ENCODE measurements at regions not wholly inside any gene's neighbourhood (a gene's known extent, or its start where the extent isn't known, plus 50 kb on each side); places are given as distances from the start of the nearest gene placed in this dataset.
"Not testable (repeated sequence)": the region's sequence is repeated elsewhere in the genome, so short reads cannot be mapped to it uniquely, and the experiment has no call there.

DNA sequence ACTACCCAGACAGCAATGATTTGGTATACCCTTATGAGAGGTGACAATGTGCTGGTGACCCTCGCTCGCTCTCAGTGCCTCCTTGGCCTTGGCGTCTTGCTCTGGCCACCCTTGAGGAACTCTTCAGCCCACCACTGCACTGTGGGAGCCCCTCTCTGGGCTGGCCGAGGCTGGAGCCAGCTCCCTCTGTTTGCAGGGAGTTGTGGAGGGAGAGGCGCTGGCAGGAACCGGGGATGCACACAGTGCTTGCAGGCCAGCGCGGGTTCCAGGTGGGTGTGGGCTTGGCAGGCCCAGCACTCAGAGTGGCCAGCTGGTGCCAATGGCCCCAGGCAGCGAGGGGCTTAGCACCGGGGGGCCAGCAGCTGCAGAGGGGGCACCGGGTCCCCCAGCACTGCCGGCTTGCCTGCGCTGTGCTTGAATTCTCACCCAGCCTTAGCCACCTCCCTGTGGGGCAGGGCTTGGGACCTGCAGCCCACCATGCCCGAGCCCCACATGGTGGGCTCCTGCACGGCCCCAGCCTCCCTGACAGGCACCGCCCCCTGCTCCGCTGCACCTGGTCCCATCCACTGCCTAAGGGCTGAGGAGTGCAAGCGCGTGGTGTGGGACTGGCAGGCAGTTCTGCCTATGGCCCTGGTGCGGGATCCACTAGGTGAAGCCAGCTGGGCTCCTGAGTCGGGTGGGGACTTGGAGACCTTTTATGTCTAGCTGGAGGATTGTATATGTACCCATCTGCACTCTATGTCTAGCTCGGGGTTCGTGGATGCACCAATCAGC, 857.0 kb upstream of the IGFBP7 start:
- no peaks in the 10 kb centered on the region for H3K27me3 Mint-ChIP-seq
- POLR2A ChIA-PET, result no interaction called here
- no peaks in the 10 kb centered on the region for H3K36me3 Mint-ChIP-seq
- H3K9me3 Mint-ChIP-seq, result peaks cover 5% of the 10 kb centered on the region
- H3K27ac Mint-ChIP-seq, result no peak overlapping the region
- no peak overlapping the region for H3K4me3 Mint-ChIP-seq
- no peaks in the 10 kb centered on the region for H3K4me1 Mint-ChIP-seq
- no peak for DNase-seq
- ATAC-seq (ENCODE audit: low read depth), result no peak

DNA sequence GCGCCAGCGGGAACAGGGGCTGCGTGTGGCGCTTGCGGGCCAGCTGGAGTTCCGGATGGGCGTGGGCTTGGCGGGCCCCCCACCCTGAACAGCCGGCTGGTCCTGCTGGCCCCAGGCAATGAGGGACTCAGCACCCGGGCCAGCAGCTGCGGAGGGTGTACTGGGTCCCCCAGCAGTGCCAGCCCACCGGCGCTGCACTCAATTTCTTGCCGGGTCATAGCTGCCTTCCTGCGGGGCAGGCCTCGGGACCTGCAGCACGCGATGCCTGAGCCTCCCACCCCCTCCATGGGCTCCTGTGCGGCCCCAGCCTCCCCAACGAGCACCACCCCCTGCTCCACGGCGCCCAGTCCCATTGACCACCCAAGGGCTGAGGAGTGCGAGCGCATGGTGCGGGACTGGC, 855.2 kb upstream of the IGFBP7 start:
- H3K9me3 Mint-ChIP-seq; H3K4me3 Mint-ChIP-seq; H3K27ac Mint-ChIP-seq; H3K36me3 Mint-ChIP-seq; H3K27me3 Mint-ChIP-seq; DNase-seq; ATAC-seq (ENCODE audit: low read depth); H3K4me1 Mint-ChIP-seq; POLR2A ChIA-PET: not testable (repeated sequence)

- Mint-ChIP-seq H3K36me3 (no peaks in the 10 kb centered on the region), H3K9me3 (peaks cover 2% of the 10 kb centered on the region), H3K27me3 (no peaks in the 10 kb centered on the region), H3K4me1 (no peaks in the 10 kb centered on the region), H3K27ac (no peak overlapping the region), H3K4me3 (no peak overlapping the region)
- POLR2A ChIA-PET, result no interaction called here
- DNase-seq, result no peak
- no peak for ATAC-seq (ENCODE audit: low read depth)
These were observed 835.1 kb upstream of the IGFBP7 start for GRCh38 chr4:57945298-57945697.

DNA sequence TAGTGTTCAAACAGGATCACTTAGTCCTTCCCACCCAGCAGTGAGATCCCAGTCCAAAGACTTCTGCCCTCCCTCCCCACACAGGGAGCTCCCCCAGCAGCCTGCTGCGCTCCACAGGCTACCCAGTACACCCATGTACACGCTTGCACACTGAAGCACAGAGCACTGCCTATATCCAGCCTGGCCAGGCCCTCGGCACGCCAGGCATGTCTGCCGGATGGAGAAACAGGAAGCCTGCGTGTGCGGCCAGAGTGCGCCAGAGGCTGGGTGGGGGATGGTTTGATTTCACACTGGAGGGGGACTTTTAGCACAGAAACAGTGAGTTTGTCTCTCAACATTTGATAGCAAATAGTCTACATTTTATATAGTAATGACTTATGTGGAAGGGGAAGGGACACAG, 833.5 kb upstream of the IGFBP7 start:
- no peaks in the 10 kb centered on the region for H3K36me3 Mint-ChIP-seq
- no peak overlapping the region for H3K4me3 Mint-ChIP-seq
- ATAC-seq (ENCODE audit: low read depth), result no peak
- no peak for DNase-seq
- H3K4me1 Mint-ChIP-seq, result no peaks in the 10 kb centered on the region
- no peaks in the 10 kb centered on the region for H3K27me3 Mint-ChIP-seq
- H3K27ac Mint-ChIP-seq, result no peak overlapping the region
- POLR2A ChIA-PET, result no interaction called here
- H3K9me3 Mint-ChIP-seq, result peaks cover 2% of the 10 kb centered on the region

DNA sequence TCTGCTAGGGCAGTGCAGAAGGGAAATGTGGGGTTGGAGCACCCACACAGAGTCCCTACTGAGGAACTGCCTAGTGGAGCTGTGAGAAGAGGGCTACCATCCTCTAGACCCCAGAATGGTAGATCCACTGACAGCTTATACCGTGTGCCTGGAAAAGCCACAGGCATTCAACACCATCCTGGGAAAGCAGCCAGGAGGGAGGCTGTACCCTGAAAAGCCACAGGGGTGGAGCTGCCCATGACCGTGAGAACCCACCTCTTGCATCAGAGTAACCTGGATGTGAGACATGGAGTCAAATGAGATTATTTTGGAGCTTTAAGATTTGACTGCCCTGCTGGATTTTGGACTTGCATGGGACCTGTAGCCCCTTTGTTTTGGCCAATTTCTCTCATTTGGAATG, 827.1 kb upstream of the IGFBP7 start:
- H3K4me3 Mint-ChIP-seq; H3K27me3 Mint-ChIP-seq; H3K36me3 Mint-ChIP-seq; DNase-seq; H3K27ac Mint-ChIP-seq; H3K4me1 Mint-ChIP-seq; H3K9me3 Mint-ChIP-seq; ATAC-seq (ENCODE audit: low read depth); POLR2A ChIA-PET: not testable (repeated sequence)

DNA sequence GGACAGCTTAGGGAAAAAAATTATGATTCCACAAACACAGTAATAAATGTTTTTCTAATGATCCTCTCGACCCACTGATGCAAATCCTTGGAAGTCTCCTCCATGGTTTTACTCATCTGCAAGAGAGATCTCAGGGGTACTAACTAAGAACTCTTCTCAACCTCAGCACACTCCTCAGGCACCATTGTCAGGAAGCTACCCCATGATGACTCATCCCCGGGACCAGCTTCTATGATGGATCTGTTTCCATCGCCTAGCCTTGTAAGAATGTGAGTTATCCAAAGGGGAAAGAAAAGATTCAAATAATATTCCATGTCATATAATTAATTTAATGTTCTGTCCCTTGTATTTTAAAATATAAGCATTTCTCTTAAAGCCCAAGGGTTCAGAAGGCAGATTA, 816.1 kb upstream of the IGFBP7 start:
- POLR2A ChIA-PET, result no interaction called here
- Mint-ChIP-seq H3K36me3 (no peaks in the 10 kb centered on the region), H3K4me3 (no peak overlapping the region), H3K27me3 (no peaks in the 10 kb centered on the region), H3K27ac (no peak overlapping the region), H3K4me1 (no peaks in the 10 kb centered on the region), H3K9me3 (no peaks in the 10 kb centered on the region)
- ATAC-seq (ENCODE audit: low read depth) (no peak), DNase-seq (no peak)

DNA sequence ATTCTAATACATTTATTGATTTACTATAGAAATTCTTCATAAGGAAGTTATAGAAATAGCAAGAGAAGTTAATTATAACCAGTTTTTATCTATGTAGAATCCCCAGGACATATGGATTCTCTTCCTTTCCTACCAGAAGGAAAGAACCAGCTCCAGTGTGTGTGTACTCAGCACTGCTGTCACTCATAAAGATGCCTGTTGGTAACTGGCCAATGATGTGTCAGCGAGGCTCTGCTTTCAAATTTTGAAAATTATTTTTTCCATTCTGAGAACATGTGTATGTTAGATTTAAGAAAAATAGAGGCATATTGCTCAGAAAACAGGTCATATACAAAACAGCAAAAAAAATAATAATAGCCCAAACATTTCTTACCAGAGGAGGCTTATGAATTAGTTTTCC, 814.8 kb upstream of the IGFBP7 start:
- POLR2A ChIA-PET, result no interaction called here
- Mint-ChIP-seq H3K9me3 (no peaks in the 10 kb centered on the region), H3K27me3 (no peaks in the 10 kb centered on the region), H3K27ac (no peak overlapping the region), H3K36me3 (no peaks in the 10 kb centered on the region), H3K4me1 (no peaks in the 10 kb centered on the region), H3K4me3 (no peak overlapping the region)
- no peak for ATAC-seq (ENCODE audit: low read depth)
- DNase-seq, result no peak

GRCh38 chr4:57916479-57916878, 806.3 kb upstream of the IGFBP7 start:
- H3K4me1 Mint-ChIP-seq, result no peaks in the 10 kb centered on the region
- H3K27ac Mint-ChIP-seq, result no peak overlapping the region
- ATAC-seq (ENCODE audit: low read depth) (no peak), DNase-seq (no peak)
- POLR2A ChIA-PET, result no interaction called here
- H3K36me3 Mint-ChIP-seq, result no peaks in the 10 kb centered on the region
- peaks cover 2% of the 10 kb centered on the region for H3K9me3 Mint-ChIP-seq
- no peaks in the 10 kb centered on the region for H3K27me3 Mint-ChIP-seq
- no peak overlapping the region for H3K4me3 Mint-ChIP-seq

- ATAC-seq (ENCODE audit: low read depth) (no peak), DNase-seq (no peak)
- no peak overlapping the region for H3K4me3 Mint-ChIP-seq
- no peak overlapping the region for H3K27ac Mint-ChIP-seq
- peaks cover 1% of the 10 kb centered on the region for H3K9me3 Mint-ChIP-seq
- no peaks in the 10 kb centered on the region for H3K36me3 Mint-ChIP-seq
- no peaks in the 10 kb centered on the region for H3K27me3 Mint-ChIP-seq
- H3K4me1 Mint-ChIP-seq, result no peaks in the 10 kb centered on the region
- POLR2A ChIA-PET, result no interaction called here
These were observed 801.0 kb upstream of the IGFBP7 start for GRCh38 chr4:57911203-57911602.

GRCh38 chr4:57910151-57910550, 800.0 kb upstream of the IGFBP7 start:
- Mint-ChIP-seq H3K36me3 (no peaks in the 10 kb centered on the region), H3K27ac (no peak overlapping the region), H3K4me1 (no peaks in the 10 kb centered on the region), H3K4me3 (no peak overlapping the region), H3K9me3 (peaks cover 1% of the 10 kb centered on the region), H3K27me3 (no peaks in the 10 kb centered on the region)
- DNase-seq, result no peak
- POLR2A ChIA-PET, result no interaction called here
- ATAC-seq (ENCODE audit: low read depth), result no peak

- POLR2A ChIA-PET, result no interaction called here
These were observed 795.8 kb upstream of the IGFBP7 start for GRCh38 chr4:57905965-57906364.

GRCh38 chr4:57877047-57877458, 766.9 kb upstream of the IGFBP7 start:
- Mint-ChIP-seq H3K36me3 (no peaks in the 10 kb centered on the region), H3K9me3 (no peaks in the 10 kb centered on the region), H3K27ac (no peak overlapping the region), H3K27me3 (no peaks in the 10 kb centered on the region), H3K4me3 (no peak overlapping the region), H3K4me1 (no peaks in the 10 kb centered on the region)
- DNase-seq, result no peak
- POLR2A ChIA-PET, result no interaction called here
- ATAC-seq (ENCODE audit: low read depth), result no peak

More at GRCh38 chr4:57905965-57906364, 795.8 kb upstream of the IGFBP7 start:
- ATAC-seq (ENCODE audit: low read depth) (no peak), DNase-seq (no peak)
- Mint-ChIP-seq H3K36me3 (no peaks in the 10 kb centered on the region), H3K4me1 (no peaks in the 10 kb centered on the region), H3K4me3 (no peak overlapping the region), H3K27me3 (no peaks in the 10 kb centered on the region), H3K9me3 (peaks cover 1% of the 10 kb centered on the region), H3K27ac (no peak overlapping the region)

DNA sequence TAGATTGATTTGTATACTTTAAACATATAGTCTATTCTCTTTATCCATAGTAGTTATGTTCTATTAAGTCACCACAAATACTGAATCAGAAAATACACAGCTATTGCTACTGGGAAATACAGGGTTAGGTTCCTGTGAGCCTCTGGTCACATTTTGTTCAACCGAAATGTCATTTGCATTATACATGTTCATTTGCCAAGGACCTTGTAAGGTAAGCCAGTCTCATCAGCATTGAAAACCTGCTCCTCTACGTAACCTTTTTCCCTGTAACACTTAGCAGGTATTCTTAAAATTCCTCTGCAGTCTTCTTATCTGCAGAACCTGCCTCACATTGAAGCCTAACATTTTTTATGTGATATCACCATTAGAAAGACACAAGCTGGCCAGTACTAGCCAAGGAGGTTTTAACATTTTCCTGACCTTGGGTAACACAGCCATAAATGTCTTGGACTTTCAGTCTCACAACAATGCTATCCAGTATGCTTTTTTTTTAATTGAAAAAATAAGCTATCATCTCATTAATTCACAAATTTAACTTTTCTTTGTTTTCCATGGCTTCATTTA, 765.7 kb upstream of the IGFBP7 start:
- H3K4me3 Mint-ChIP-seq, result no peak overlapping the region

GRCh38 chr4:57866468-57867171, 756.4 kb upstream of the IGFBP7 start:
- ATAC-seq (ENCODE audit: low read depth), result no peak
- no peak overlapping the region for H3K4me3 Mint-ChIP-seq
- H3K27me3 Mint-ChIP-seq, result no peaks in the 10 kb centered on the region
- H3K36me3 Mint-ChIP-seq, result no peaks in the 10 kb centered on the region
- peaks cover 2% of the 10 kb centered on the region for H3K9me3 Mint-ChIP-seq
- DNase-seq, result no peak
- no peak overlapping the region for H3K27ac Mint-ChIP-seq
- POLR2A ChIA-PET, result no interaction called here
- H3K4me1 Mint-ChIP-seq, result no peaks in the 10 kb centered on the region

More for the DNA sequence above, 765.7 kb upstream of the IGFBP7 start:
- no peaks in the 10 kb centered on the region for H3K27me3 Mint-ChIP-seq
- ATAC-seq (ENCODE audit: low read depth) (no peak), DNase-seq (no peak)
- POLR2A ChIA-PET, result no interaction called here
- H3K27ac Mint-ChIP-seq, result no peak overlapping the region
- H3K36me3 Mint-ChIP-seq, result no peaks in the 10 kb centered on the region
- no peaks in the 10 kb centered on the region for H3K9me3 Mint-ChIP-seq
- no peaks in the 10 kb centered on the region for H3K4me1 Mint-ChIP-seq

Measured in activated naive CD8-positive, alpha-beta T cell treated with anti-CD3 and anti-CD28 coated beads, Interleukin-2, amount 10 ng/mL, durations not matched to agents 7 days and 5 days (primary cell).